AG20443 (cell line): ENCODE measurements at regions not wholly inside any gene's neighbourhood (a gene's known extent, or its start where the extent isn't known, plus 50 kb on each side); places are given as distances from the start of the nearest gene placed in this dataset.

Source experiments
- DNase-seq: peaks from one replicate; pipeline ENCODE4 v3.0.0; 2012; ENCODE audit warnings: low spot score, mixed read lengths

- DNase-seq: no peak
These were observed 238.3 kb upstream of the NFE2L3 start for GRCh38 chr7:25913598-25914224.

DNA sequence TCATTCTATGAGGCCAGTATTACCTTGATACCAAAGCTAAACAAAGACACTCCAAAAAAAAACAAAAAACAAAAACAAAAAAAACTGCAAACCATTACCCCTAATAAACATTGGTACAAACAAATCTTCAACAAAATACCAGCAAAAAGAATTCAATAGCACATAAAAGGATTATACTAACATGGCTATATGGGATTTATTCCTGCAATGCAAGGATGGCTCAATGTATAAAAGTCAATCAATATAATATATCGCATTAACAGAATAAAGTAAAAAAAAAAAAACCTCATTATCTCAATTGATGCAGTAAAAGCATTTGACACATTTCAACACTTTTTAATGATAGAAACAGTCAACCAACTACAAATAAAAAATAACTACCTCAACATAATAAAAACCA lies 233.3 kb upstream of the NFE2L3 start:
- DNase-seq: no peak

- DNase-seq: no peak
These were observed 229.7 kb upstream of the NFE2L3 start for GRCh38 chr7:25922296-25922695.

- DNase-seq: no peak
These were observed 228.1 kb upstream of the NFE2L3 start for GRCh38 chr7:25923741-25924460.

GRCh38 chr7:25926009-25926408 lies 226.0 kb upstream of the NFE2L3 start:
- no peak for DNase-seq

- no peak for DNase-seq
These were observed 225.5 kb upstream of the NFE2L3 start for GRCh38 chr7:25926451-25926850.

- no peak for DNase-seq
These were observed 224.9 kb upstream of the NFE2L3 start for GRCh38 chr7:25926891-25927625.

- DNase-seq: no peak
These were observed 224.4 kb upstream of the NFE2L3 start for GRCh38 chr7:25927626-25927978.

- DNase-seq: no peak
These were observed 223.3 kb upstream of the NFE2L3 start for GRCh38 chr7:25928549-25929330.

DNA sequence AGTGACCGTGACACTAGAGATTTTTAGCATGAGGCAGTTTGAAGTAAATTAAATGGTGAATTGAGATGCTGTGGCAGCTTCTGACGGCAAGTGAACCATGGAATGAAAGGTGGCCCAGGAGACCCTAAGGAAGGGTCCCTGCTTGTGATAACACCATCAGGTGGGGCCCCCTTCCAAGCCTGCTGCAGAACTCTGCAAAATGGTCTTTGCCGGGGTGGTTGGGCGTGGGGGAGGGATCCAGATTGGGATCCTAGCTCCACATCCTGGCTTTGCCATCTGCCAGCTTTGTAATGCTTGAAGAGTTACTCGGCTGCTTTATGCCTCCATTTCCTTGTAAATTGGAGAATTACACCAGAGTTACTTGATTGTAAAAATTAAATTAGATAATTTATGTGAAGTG lies 222.6 kb upstream of the NFE2L3 start:
- no peak for DNase-seq

DNA sequence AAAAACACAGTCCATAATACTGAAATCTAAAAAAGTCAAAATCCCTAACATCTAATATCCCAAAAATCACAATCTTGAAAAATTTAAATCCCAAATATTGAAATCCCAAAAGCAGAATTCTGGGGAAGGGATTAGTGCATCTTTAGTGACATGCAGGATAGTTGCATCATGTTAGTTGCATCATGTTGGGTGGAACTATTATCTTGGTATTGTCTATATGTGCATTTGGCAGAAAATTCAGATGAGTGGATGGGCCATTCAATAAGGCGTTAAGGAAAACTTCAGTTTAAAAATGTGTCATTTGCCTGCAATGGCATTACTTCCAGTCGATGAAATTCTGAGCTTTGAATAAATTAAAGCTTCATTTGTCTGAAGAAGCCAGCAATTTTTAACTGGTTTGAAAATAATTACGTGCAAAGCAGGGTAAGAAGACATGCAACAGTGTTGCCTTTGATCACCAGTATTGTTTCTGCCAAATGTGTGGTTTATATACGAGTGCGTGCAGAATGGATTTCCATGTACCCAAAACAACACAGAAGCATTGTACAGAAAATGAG lies 221.4 kb upstream of the NFE2L3 start:
- no peak for DNase-seq

DNA sequence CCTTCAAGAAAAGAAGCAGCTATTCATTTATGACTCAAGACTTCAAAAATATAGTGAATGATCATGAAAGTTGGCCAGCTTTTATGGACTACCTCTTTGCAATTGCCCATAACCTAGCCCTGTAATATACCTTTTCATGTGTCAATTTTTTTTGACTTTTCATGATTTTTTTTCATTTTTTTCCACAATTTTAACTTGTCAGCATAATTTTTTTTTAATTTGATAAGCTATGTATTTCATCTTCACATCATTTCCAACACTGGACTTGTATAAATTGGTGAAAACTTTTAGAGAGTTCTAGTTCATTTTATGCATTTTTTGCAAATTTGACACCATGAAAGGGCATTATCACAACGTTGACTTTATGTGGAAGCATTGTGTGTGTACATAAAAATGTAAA lies 220.8 kb upstream of the NFE2L3 start:
- DNase-seq: no peak

DNA sequence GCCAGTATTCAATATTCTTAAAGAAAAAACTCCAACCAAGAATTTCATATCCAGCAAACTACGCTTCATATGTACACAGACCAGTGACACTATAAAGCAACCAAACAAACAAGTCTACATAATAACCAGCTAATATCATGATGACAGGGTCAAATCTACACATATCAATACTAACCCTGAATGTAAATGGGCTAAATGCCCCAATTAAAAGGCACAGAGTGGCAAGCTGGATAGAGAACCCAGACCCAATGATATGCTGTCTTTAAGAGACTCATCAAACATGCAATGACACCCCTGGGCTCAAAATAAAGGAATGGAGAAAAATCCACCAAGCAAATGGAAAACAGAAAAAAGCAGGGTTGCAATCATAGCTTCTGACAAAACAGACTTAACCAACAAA lies 218.1 kb upstream of the NFE2L3 start:
- DNase-seq: no peak

GRCh38 chr7:25940086-25940906 lies 211.7 kb upstream of the NFE2L3 start:
- no peak for DNase-seq

- no peak for DNase-seq
These were observed 207.1 kb upstream of the NFE2L3 start for GRCh38 chr7:25944777-25945515.

DNA sequence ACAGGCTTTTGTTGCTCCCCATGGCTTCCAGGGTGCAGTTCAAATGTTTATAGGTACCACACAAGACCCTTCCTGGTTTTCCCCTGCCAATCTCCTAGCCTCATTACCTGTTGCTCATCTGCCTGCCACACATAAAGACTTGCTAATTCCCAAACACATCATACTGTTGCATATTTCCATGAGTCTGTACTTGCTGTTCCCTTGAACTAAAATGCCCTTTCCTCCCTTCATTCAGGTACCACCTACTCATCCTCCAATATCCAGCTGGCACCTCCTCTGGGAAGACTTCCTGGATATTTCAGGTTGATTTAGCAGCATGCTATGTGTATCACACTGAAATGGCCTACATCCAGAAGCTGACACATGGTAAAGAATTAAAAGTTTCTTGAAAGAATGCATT lies 206.4 kb upstream of the NFE2L3 start:
- DNase-seq: no peak

- DNase-seq: no peak
These were observed 205.8 kb upstream of the NFE2L3 start for GRCh38 chr7:25946181-25946580.

DNA sequence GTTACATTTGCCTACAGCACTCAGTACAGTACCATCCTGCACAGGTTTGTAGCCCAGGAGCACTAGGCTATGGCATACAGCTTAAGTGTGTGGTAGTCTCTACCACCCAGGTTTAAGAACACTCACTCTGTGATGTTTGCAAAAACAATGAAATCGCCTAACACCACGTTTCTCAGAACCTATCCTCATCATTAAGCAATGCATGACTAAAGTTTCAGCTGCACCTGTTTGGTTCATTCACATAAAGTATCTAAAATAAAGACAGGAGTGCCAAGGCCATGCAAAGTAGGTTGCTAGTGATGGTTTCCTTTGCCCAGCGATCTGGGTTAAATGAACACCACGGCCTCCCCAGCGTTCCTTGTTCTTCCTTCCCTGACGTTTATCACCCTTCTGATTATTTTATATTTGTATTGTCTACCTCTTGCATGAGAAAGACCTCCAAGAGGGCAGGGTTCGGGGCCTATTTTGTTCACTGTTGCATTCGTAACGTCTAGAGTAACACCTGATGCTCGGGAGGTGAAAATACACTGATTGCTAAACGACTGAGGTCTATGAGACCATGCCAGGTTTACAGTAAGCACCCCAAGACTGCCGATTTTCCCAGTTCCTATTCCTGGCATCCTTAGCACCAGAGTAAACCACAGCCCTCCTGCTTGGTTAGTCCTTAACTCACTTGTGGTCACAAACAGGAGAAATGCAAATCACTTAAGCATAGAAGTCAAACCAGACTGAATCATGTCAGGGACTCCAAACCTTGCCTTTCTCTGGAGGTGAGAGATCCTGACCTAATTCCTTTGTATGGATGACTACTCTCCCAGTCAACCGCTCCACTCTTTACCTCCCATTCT lies 204.1 kb upstream of the NFE2L3 start:
- no peak for DNase-seq

DNA sequence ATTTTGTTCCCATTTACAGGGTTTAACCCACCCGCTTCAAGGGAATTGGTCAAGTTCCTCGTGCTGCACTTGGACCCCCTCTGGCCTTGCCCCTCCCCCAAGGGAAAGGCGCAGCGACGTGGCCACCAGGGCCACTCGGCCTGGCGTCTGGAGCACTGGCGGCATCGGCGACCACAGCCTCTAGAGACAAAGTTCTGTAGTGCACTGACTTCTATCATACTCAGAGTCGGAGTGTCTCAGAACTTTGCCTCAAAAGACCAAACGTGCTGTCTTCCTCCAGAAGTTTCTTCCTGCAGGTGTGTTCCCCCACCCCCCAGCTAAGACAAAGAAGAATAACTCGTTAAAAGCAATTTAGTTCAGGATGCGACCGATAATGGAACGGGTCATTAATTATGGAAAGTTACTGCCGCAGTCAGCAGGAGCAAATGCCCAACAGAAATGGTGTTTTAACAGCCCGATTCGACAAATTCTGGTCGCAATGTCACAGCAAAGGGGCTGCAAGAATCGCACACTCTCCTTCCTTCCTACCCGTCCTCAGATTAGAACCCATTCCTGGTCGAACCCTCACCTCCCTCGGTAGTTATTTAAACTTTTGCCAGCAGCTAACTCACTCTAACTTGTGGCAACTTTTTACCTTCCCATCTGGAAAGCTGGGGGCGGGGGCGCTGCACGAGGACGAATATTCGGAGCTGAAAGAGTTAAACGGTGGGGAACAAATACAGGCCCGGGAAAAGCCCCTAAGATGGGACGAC lies 202.1 kb upstream of the NFE2L3 start:
- peak; percentile 15 for DNase-seq
